OCI-LY3 (cell line): ENCODE measurements at regions not wholly inside any gene's neighbourhood (a gene's known extent, or its start where the extent isn't known, plus 50 kb on each side); places are given as distances from the start of the nearest gene placed in this dataset.

Experiments
- EZH2phosphoT487 ChIP-seq: fragments of 200-600 bp; shearing (Covaris generic); IDR thresholded peaks from 2 replicates; pipeline ENCODE4 v1.6.1; 2018; ENCODE audit warnings: antibody characterized with exemption, mixed run types, low read depth
- TF ChIP-seq, protein P1 (sequence below): fragments of 200-600, 300-600 bp; sonication (generic); IDR thresholded peaks from 2 replicates; pipeline ENCODE4 v1.5.1; 2014; ENCODE audit warnings: antibody characterized with exemption, low read length, low read depth

DNA sequence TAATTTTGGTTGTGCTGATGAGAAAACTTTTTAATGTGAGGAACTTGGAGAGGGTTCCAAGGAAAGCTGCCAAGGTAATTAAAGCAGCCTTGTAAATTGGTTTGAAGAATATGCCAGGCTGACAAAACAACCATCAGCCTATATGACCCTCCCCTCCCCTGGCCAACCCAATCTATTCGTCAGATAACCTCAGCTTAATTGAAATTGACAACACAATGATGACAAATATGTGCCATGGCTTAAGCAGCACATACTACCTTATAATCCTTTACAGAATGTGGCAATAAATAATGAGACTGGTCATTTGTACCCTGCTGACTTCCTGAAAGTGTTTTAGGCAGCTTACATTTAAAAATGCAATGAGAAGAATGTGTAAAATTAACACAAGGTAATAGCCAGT is 118.2 kb downstream of the EFHB start:
- TF ChIP-seq, protein P1, sequence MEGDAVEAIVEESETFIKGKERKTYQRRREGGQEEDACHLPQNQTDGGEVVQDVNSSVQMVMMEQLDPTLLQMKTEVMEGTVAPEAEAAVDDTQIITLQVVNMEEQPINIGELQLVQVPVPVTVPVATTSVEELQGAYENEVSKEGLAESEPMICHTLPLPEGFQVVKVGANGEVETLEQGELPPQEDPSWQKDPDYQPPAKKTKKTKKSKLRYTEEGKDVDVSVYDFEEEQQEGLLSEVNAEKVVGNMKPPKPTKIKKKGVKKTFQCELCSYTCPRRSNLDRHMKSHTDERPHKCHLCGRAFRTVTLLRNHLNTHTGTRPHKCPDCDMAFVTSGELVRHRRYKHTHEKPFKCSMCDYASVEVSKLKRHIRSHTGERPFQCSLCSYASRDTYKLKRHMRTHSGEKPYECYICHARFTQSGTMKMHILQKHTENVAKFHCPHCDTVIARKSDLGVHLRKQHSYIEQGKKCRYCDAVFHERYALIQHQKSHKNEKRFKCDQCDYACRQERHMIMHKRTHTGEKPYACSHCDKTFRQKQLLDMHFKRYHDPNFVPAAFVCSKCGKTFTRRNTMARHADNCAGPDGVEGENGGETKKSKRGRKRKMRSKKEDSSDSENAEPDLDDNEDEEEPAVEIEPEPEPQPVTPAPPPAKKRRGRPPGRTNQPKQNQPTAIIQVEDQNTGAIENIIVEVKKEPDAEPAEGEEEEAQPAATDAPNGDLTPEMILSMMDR = no peak
- no peak for TF ChIP-seq EZH2phosphoT487
